H1 (cell line): ENCODE measurements at regions not wholly inside any gene's neighbourhood (a gene's known extent, or its start where the extent isn't known, plus 50 kb on each side); places are given as distances from the start of the nearest gene placed in this dataset.
A peak's percentile ranks its signal among the peaks of the same experiment; 100 is the strongest.

Source experiments
- CTCF ChIA-PET: fragments of 300-600 bp; sonication (Branson Sonifier 250); formaldehyde crosslinking; loops from one replicate; lab custom pipeline; 2021; ENCODE audit not compliant: partially characterized antibody; lab: Charles Lee
- POLR2A ChIA-PET: fragments of 300-600 bp; sonication (Branson Sonifier 250); formaldehyde crosslinking; loops from one replicate; lab custom pipeline; 2021; ENCODE audit warnings: inconsistent platforms; ENCODE audit not compliant: partially characterized antibody; lab: Charles Lee
- DNase-seq, 2 experiments: peaks; one replicate each; pipeline versions ENCODE4 v3.0.0 to v3.0.0-alpha.2; 2010 to 2022; ENCODE audit warnings: low spot score in 2 of 2, low read depth in 1 of 2, mixed read lengths in 1 of 2
- FAIRE-seq: peaks from 2 replicates; lab custom pipeline; 2011; peaks lifted over from hg19 to GRCh38; lab: Jason Lieb, UNC
- H2AFZ ChIP-seq: 2 replicates; pipeline ENCODE4 v1.8.1; 2012; ENCODE audit warnings: low read length, inconsistent platforms
- H2AK5ac ChIP-seq: 2 replicates; pipeline ENCODE4 v1.6.1; 2013; ENCODE audit warnings: low read depth, low read length
- H2BK120ac ChIP-seq: replicated peaks from 2 replicates; pipeline ENCODE3; 2013; ENCODE audit warnings: low read depth, low read length, inconsistent platforms
- H2BK12ac ChIP-seq: 2 replicates; pipeline ENCODE4 v1.6.1; 2013; ENCODE audit warnings: low read depth, low read length
- H2BK15ac ChIP-seq: 2 replicates; pipeline ENCODE4 v1.6.1; 2013; ENCODE audit warnings: low read length
- H2BK20ac ChIP-seq: 2 replicates; pipeline ENCODE4 v1.6.1; 2013; ENCODE audit warnings: low read length
- H2BK5ac ChIP-seq: 2 replicates; pipeline ENCODE4 v1.6.1; 2013; ENCODE audit warnings: low read depth, low read length
- H3K14ac ChIP-seq: 2 replicates; pipeline ENCODE4 v1.6.1; 2013; ENCODE audit warnings: inconsistent platforms; ENCODE audit not compliant: insufficient read length
- H3K18ac ChIP-seq: 2 replicates; pipeline ENCODE4 v1.6.1; 2013; ENCODE audit warnings: low read length; ENCODE audit errors: extremely low read depth
- H3K23ac ChIP-seq: 2 replicates; pipeline ENCODE4 v1.6.1; 2013; ENCODE audit warnings: inconsistent platforms; ENCODE audit not compliant: insufficient read length
- H3K23me2 ChIP-seq: 2 replicates; pipeline ENCODE4 v1.6.1; 2013; ENCODE audit warnings: low read depth, low read length
- H3K27ac ChIP-seq: 2 replicates; pipeline ENCODE4 v1.6.1; 2011; ENCODE audit warnings: low read depth, low read length, inconsistent platforms
- H3K27me3 ChIP-seq, 4 experiments: replicated peaks in 1 of 4; 1 replicate in 1 of 4; 2 replicates in 3 of 4; pipeline versions ENCODE4 v1.6.1 to v1.8.1; 2011 to 2013; ENCODE audit warnings: low read length in 3 of 4, mild to moderate bottlenecking in 3 of 4, inconsistent platforms in 2 of 4, mixed read lengths in 2 of 4, moderate library complexity in 1 of 4; ENCODE audit not compliant: control insufficient read depth in 3 of 4, insufficient read depth in 3 of 4; ENCODE audit errors: extremely low read depth in 1 of 4
- H3K36me3 ChIP-seq, 4 experiments: 2 replicates each; pipeline versions ENCODE4 v1.6.1 to v1.8.1; 2011 to 2013; ENCODE audit warnings: mild to moderate bottlenecking in 4 of 4, low read length in 3 of 4, moderate library complexity in 2 of 4, control low read depth in 1 of 4, inconsistent platforms in 1 of 4; ENCODE audit not compliant: insufficient read depth in 4 of 4, control insufficient read depth in 2 of 4
- H3K4ac ChIP-seq: replicated peaks from 2 replicates; pipeline ENCODE3; 2013; ENCODE audit warnings: low read length, low read depth, mixed read lengths, inconsistent platforms; ENCODE audit not compliant: insufficient read length
- H3K4me1 ChIP-seq, 4 experiments: replicated peaks in 1 of 4; 1 replicate in 1 of 4; 2 replicates in 3 of 4; pipeline versions ENCODE4 v1.6.1 to v1.8.1; 2011 to 2013; ENCODE audit warnings: low read length in 3 of 4, inconsistent platforms in 2 of 4, mixed read lengths in 1 of 4; ENCODE audit not compliant: insufficient read depth in 4 of 4, control insufficient read depth in 3 of 4
- H3K4me2 ChIP-seq, 2 experiments: 2 replicates each; pipeline versions ENCODE4 v1.6.1 to v1.8.1; 2011 to 2013; ENCODE audit warnings: low read depth in 2 of 2, low read length in 2 of 2, control low read depth in 1 of 2, inconsistent platforms in 1 of 2, mild to moderate bottlenecking in 1 of 2; ENCODE audit not compliant: insufficient read depth in 1 of 2
- H3K4me3 ChIP-seq, 4 experiments: fragments of 200-600, 300-600 bp in 1 of 4; sonication (generic), shearing (Covaris generic), sonication (Bioruptor Twin) in 1 of 4; 2 replicates each; pipeline versions ENCODE4 v1.5.1 to v1.8.1; 2011 to 2016; ENCODE audit warnings: low read length in 4 of 4, low read depth in 3 of 4, control low read depth in 2 of 4, inconsistent platforms in 2 of 4, mild to moderate bottlenecking in 2 of 4, mixed read lengths in 1 of 4, moderate library complexity in 1 of 4; ENCODE audit not compliant: insufficient read depth in 2 of 4; ENCODE audit errors: extremely low read depth in 1 of 4
- H3K56ac ChIP-seq: replicated peaks from 2 replicates; pipeline ENCODE3; 2013; ENCODE audit warnings: low read depth, mild to moderate bottlenecking, mixed read lengths, low read length, inconsistent platforms; ENCODE audit not compliant: insufficient read length
- H3K79me1 ChIP-seq: 2 replicates; pipeline ENCODE4 v1.6.1; 2013; ENCODE audit warnings: low read depth, low read length, control low read depth
- H3K79me2 ChIP-seq, 2 experiments: 2 replicates each; pipeline versions ENCODE4 v1.6.1 to v1.8.1; 2012 to 2013; ENCODE audit warnings: low read length in 2 of 2, mild to moderate bottlenecking in 2 of 2, inconsistent platforms in 1 of 2; ENCODE audit not compliant: insufficient read depth in 2 of 2, control insufficient read depth in 1 of 2
- H3K9ac ChIP-seq, 4 experiments: replicated peaks in 1 of 4; 1 replicate in 1 of 4; 2 replicates in 3 of 4; pipeline versions ENCODE4 v1.6.1 to v1.8.1; 2011 to 2013; ENCODE audit warnings: low read depth in 3 of 4, low read length in 3 of 4, control low read depth in 2 of 4, mild to moderate bottlenecking in 2 of 4, moderate library complexity in 2 of 4, inconsistent platforms in 1 of 4; ENCODE audit errors: extremely low read depth in 1 of 4
- H3K9me3 ChIP-seq, 2 experiments: 2 replicates each; pipeline versions ENCODE4 v1.6.1 to v1.8.1; 2012 to 2013; ENCODE audit warnings: mild to moderate bottlenecking in 2 of 2, moderate library complexity in 2 of 2, control low read depth in 1 of 2, inconsistent platforms in 1 of 2, low read depth in 1 of 2, low read length in 1 of 2, mixed read lengths in 1 of 2; ENCODE audit not compliant: insufficient read depth in 2 of 2
- H4K20me1 ChIP-seq, 2 experiments: replicated peaks in 1 of 2; 2 replicates each; pipeline versions ENCODE3 to v1.8.1; 2011 to 2013; ENCODE audit warnings: inconsistent platforms in 2 of 2, low read length in 2 of 2, mild to moderate bottlenecking in 1 of 2; ENCODE audit not compliant: insufficient read depth in 2 of 2, control insufficient read depth in 1 of 2
- H4K5ac ChIP-seq: 2 replicates; pipeline ENCODE4 v1.6.1; 2013; ENCODE audit warnings: low read length, low read depth, mixed read lengths, inconsistent platforms; ENCODE audit not compliant: insufficient read length
- H4K8ac ChIP-seq: 2 replicates; pipeline ENCODE4 v1.8.0; 2013; ENCODE audit warnings: mild to moderate bottlenecking, moderate library complexity, low read length, inconsistent platforms; ENCODE audit not compliant: insufficient read depth; ENCODE audit errors: extremely low read depth
- H4K91ac ChIP-seq: replicated peaks from 2 replicates; pipeline ENCODE3; 2013; ENCODE audit warnings: low read length, mixed read lengths, inconsistent platforms; ENCODE audit not compliant: insufficient read length
- NANOG ChIP-seq: IDR thresholded peaks from 2 replicates; pipeline ENCODE4 v1.6.1; 2011; ENCODE audit warnings: low read length, low read depth, mild to moderate bottlenecking, inconsistent platforms; ENCODE audit not compliant: insufficient read depth, poor library complexity, severe bottlenecking
- WGBS, 2 experiments: shearing (Covaris generic) in 1 of 2; methylation state at CpG; one replicate each; pipeline versions ENCODE4 v1.1.6 to v1.1.7; 2013 to 2015; ENCODE audit warnings: low lambda C conversion rate in 2 of 2, mixed read lengths in 2 of 2, inconsistent platforms in 1 of 2, low coverage in 1 of 2, missing lambda C conversion rate in 1 of 2; ENCODE audit not compliant: insufficient replicate concordance in 2 of 2, insufficient coverage in 1 of 2, insufficient read length in 1 of 2; ENCODE audit errors: extremely low coverage in 1 of 2, missing lambda C conversion rate in 1 of 2; 5-methylcytosine and 5-hydroxymethylcytosine counted together

DNA sequence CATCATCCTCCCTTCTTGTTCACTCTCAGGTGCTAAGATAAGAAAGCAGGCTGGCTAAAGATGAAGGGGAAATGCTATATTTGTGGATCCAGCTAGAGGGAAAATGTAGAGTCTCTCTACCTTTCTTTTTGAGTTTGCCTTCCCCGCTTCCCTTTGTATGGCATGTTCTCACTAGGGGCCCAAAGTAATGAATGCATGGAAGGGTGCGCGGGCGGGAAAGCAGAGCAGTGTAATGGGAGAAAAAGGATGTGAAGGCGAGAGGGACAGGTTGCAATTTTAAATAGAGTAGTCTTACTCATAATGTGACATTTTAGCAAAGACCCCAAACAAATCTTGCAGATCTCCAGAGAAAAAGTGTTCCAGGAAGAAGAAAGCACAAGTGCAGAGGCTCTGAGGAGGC lies 105.1 kb upstream of the ATP1B1 start:
- no peak overlapping the region for H3K56ac ChIP-seq
- H3K79me2 ChIP-seq = no peaks in the 10 kb centered on the region
- CTCF ChIA-PET = interaction anchor here (1.0 kb wide), 1 partner anchor 14 kb away, joined by 3 read pairs; no protein-coding TSS in a partner anchor
- no peak overlapping the region for H4K8ac ChIP-seq
- 91% methylated on average over 5 of the region's 5 CpGs; no CpG with 5 or more reads in 1 of the 2 experiments for WGBS, 2 experiments
- H3K14ac ChIP-seq = no peak overlapping the region
- H3K9me3 ChIP-seq = no peaks in the 10 kb centered on the region
- no peak overlapping the region for H3K4me3 ChIP-seq
- no peak for TF ChIP-seq NANOG
- TF ChIP-seq, all 59 proteins: peak for 0
- POLR2A ChIA-PET = no interaction called here
- peak overlapping the region; percentile 80; the same call in 1 of the 2 replicates for H2AFZ ChIP-seq
- DNase-seq (no peak), FAIRE-seq (no peak)
- no peak overlapping the region for H2BK120ac ChIP-seq
- H3K27me3 ChIP-seq = no peaks in the 10 kb centered on the region
- H3K4me1 ChIP-seq = no peaks in the 10 kb centered on the region
- no peaks in the 10 kb centered on the region for H4K20me1 ChIP-seq
- no peak overlapping the region for H2BK20ac ChIP-seq
- H3K23me2 ChIP-seq = no peaks in the 10 kb centered on the region
- no peak overlapping the region for H3K27ac ChIP-seq
- H3K9ac ChIP-seq = no peak overlapping the region
- no peak overlapping the region for H3K18ac ChIP-seq
- no peak overlapping the region for H2AK5ac ChIP-seq
- no peak overlapping the region for H3K23ac ChIP-seq
- H3K36me3 ChIP-seq = no peaks in the 10 kb centered on the region
- H4K91ac ChIP-seq = no peak overlapping the region
- no peak overlapping the region for H3K4me2 ChIP-seq
- no peak overlapping the region for H2BK15ac ChIP-seq
- no peak overlapping the region for H3K4ac ChIP-seq
- no peak overlapping the region for H2BK5ac ChIP-seq
- H2BK12ac ChIP-seq = no peak overlapping the region
- H4K5ac ChIP-seq = no peak overlapping the region
- H3K79me1 ChIP-seq = no peaks in the 10 kb centered on the region
